Putamen (tissue), 1 donor: ENCODE measurements at regions not wholly inside any gene's neighbourhood (a gene's known extent, or its start where the extent isn't known, plus 50 kb on each side); places are given as distances from the start of the nearest gene placed in this dataset.
"Not testable (repeated sequence)": the region's sequence is repeated elsewhere in the genome, so short reads cannot be mapped to it uniquely, and the experiment has no call there.

ENCODE experiments used
- DNase-seq: peaks from one replicate; pipeline ENCODE4 v3.0.0-alpha.2; 2016; ENCODE audit warnings: low spot score

DNA sequence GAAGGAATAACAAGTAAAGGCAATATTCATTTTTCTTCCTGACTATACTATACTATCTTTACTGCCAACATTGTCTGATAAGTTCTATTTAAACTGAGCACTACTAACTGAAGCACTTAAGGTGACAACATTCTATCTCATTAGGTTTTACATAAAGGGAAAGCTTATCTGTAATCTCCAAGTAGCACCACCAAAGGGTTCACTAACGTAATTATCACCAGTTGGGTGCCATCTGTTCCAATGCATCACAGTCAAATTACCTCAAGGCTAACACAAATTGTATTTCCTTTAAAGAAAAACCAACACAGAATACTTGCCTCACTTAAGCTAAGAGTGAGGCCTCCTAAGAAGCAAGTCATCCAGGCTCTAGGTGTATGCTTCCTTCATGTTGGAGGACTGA, 453.8 kb downstream of the RAP2B start:
- DNase-seq: no peak

DNA sequence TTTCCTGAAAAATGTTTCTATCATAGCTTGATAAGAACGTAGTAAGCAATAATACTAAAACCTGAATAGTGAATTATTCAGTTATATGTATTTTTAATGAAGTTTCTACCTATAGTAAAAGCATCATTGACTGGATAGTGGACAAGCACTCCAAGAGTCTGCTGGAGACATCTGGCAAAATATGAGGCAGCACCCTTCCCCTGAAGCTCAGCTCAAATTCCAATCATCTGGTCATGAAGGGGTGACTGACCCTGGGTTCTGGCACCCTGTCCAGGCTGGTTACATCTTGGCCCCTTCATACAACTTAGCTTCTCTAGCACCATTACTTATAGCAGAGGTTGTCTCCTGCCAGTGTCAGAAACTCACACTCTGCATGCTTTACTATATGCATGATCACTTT, 455.4 kb downstream of the RAP2B start:
- no peak for DNase-seq

DNA sequence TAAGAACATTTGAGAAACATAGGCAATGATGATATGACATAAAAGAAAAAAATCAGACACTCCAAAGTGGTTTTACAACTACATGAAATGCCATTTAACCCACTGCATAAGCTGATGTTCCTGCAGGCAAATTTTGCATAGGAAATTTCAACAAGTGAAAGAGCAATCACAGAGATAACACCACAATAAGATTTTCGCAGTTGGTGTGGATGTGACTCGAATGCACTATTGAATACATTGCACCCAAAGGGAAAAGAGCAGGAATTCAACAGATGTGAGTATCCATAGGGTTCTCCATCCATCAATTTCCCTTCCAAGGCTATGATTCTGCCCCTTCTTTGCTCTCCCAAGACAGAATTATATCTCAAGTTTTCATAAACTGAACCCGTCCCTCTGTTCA, 456.1 kb downstream of the RAP2B start:
- no peak for DNase-seq

DNA sequence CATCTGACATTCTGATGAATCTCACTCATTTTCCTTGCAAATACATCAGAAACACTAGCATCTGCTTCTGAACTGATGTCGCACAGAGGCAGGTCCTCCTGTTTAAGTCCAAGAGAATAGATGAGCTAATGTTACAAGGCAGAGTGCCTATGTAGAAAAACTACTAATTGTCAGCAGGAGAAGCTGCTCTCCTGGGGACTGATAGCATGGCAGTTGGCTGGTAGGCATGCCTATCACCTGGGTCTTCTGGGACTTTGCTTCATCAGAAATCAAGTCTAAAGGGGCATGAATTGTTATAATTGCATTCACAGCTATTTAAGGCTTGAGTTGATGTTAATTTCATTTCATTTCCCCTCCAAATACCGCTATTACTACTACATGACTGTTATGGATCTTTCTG, 457.2 kb downstream of the RAP2B start:
- no peak for DNase-seq

DNA sequence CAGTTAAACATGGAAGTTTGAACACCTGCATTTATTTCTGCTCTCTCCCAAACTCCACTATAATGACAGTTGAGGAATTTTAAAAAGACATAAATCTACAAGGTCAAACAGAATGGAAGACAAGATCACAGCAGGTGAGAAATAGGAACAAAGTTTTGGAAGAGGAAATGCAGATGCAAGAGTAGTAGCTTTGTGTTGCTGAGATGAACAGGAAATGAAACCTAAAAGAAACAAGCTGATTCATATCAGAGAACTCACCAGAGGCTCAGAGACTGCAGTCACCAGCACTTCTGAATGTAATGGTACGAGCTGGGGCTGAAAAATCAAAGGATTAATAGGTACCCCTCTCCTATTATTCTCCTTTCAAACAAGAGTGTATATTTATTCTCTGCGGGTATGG, 459.9 kb downstream of the RAP2B start:
- DNase-seq: no peak

DNA sequence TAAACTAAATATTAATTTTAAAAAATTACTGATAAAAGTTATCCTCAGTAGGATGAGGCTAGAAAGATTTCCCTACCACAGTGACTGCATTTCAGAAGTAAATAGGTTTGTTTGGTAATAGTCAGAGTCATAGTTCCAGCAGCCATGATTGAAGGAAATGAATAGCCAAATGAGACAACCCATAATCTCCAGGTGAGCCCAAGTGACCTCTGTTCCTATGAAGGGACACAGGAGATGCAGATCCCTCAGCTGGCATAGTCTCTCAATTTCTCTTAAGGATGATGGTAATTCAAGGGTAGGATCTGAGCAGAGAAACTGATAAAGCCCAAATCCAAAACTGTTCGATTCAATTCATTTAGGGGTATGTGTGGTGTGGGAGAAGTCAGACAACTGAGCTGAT, 461.8 kb downstream of the RAP2B start:
- DNase-seq: no peak

DNA sequence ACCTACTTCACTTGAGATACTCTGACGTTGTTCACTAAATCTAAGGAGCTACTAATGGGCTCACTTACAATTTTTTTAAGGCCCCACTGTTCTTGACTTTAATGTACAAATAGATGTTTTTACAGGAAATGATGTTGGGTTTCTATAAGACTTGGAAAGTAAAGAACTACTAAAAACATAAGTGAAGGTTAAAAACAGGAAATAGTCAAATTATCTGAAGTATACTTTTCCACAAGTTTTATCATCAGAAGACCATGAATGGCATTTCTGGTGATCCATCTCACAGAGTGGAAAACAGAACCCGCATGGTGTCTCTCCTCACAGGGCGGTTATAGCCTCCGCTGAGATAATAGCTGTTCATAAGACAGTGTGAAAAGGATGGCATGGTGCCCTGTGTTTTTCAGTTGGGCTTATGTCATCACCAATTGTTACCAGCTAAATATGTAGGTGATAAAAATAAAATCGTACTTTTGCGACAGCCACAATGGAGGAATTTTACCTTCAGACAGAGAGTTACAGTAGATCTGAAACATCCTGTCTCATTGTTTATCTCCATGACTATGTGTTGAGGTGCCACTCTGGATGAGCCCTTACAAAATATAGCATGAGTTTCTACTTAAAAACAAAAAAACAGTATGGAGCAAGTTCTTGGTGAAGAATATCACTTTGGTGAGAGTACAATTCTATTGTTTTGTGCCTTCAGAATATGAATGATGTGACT, 462.4 kb downstream of the RAP2B start:
- DNase-seq: no peak

DNA sequence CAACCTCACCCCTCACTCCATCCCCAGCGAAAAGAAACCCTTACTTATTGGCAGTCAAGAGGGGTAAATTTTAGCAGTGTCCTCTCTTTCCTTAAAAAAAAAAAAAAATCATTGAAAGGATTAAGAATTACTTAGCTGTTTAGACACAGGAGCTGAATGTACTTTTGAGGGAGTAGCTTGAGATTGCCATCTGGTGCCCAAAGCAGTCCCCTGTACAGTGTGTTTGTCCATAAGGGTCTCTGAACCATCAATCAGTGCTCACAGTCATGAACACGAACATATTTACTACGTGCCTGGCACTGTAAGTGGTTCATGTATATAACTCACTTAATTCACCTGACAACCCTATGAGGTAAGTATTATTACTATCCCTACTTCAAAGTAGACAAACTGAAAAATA, 463.5 kb downstream of the RAP2B start:
- no peak for DNase-seq

DNA sequence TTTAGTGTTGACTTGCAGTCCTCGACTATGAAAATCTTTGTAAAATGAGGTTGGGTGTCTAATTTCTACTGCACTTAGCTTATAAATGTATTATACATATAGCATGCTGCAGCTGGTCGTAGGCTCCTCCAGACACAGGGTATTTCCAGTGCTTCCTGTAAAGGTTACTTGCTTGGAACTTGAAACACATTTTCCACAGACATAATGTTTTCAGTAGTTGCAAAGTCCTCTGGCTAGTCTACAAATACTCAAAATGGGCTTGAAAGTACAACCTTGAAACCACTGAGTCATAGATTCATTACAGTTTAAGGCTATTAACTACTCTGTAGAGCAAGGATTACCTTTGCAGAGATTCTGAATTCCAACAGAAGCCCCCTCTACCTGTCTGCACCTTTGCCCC, 464.1 kb downstream of the RAP2B start:
- DNase-seq: no peak

DNA sequence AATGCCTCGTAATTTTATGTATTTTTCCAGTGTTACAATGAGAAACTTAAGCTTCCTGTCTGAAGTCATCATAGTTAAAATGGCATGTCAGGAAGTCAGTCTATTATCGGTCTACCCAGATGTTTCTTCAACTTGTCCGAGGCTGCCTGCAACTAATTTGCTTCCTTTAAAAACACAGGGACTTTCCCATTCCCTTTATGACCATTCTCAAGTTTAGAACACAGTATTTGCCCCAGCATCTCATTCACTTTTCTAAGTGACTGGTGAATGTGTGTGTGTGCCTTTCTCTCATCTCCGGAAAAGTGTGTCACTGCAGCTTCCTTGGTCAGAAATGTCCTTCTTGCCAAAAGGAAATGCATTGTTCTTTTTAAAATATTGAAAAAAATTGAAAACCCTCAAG, 466.6 kb downstream of the RAP2B start:
- no peak for DNase-seq

DNA sequence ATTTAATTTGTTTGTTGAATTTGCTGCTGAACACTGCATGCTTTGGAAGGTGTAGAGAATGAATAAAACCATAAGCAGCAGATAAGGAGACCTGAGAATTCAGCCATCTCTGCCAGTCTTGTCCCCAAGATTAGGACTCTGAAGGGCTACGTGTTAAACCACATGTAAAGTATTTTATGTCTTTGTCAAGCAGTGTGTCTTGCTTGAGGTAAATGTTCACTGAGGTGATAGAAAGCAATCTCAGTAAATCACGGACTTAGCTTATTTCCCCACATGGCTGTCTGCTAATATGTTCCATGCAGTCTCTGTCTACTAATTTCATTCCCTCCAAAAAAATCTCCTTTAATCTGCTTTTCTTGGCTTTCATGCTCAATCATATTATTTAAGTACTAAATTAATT, 467.1 kb downstream of the RAP2B start:
- DNase-seq: no peak

DNA sequence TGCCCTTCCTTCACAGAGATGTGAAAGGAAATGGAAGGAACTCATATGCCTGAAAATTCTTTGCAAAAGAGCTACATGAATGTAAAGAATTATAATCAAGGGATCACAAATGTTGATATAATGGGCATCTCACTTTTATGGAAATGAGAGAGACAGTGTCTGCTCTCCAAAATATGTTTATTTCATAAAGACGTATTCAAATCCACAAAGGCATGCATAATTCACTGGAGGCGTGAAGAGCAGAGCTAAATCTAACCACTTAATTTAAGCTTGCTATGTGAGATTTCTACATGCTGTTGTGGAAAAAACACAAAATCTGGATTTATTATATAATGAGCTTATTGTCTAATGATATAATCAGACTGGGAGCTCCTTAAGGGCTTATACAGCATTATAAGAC, 469.1 kb downstream of the RAP2B start:
- no peak for DNase-seq

DNA sequence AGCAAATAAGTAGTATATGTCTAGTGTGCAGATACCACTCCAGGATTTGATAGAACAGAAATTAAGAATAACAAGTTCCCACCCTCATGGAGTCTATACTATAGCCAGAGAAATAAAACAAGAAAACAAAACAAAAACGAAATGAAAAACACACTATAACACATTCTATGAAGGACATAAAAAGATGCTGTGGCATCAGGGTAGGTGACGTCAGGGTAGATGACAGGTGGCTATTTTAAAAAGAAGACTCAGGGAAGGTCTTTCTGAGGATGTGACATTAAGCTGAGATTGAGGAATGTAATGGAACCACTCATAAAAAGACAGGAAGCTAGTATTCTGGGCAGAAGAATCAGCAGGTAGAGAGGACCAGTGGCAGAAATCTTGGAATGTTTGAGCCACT, 469.6 kb downstream of the RAP2B start:
- no peak for DNase-seq

DNA sequence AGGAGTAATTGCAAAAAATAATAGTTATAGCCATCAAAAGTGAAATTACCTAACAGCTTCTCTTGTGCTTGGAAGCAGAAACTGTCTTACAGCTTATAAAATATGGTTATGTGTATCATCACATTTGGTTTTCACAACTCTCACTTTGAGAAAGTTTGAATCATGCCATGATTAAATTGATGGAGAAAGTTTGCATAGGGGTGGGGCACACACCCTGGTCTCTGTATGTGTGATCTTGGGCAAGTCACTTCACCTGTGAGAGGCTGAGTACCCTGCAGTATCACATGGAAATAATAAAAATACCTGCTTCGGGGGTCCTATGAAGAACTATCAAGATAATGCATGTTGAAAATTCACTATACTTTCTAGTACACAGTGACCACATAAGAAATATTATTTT, 471.4 kb downstream of the RAP2B start:
- no peak for DNase-seq

DNA sequence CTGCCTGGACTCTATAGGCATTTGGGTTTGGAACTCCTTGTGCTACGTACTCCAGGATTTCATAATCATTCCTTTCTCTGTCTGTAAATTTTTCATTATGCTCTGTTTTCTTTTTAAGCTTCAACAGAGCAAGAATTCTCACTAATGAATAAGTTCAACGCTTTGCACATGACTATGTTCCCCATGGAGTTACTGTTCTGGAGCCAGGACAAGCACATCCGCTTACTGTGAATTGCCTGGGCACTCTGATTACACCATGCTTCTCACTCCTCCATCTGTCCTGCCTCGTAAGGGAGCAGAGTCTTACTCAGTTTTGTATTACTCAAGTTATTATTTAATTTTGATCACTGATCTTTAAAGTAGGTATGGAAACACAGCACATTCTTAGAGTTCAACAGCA, 472.7 kb downstream of the RAP2B start:
- DNase-seq: no peak

DNA sequence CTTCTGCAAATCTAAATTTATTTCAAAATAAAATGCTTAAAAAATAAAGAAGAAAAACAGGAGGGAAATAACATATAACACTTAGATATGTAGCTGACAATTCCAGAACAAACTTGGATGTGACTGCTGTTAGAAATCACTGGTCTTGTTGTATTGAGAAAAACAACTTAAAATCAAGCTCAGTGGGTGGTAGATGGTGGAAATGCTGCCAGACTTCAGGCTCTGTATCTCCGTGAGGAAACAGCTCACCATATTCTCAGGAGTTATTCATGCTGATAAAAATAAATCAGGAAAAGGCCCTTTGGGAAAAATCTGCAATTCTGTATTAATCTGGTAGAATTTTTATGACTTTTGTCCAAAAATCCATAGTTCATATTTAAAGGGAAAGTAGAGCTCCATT, 477.6 kb downstream of the RAP2B start:
- no peak for DNase-seq

DNA sequence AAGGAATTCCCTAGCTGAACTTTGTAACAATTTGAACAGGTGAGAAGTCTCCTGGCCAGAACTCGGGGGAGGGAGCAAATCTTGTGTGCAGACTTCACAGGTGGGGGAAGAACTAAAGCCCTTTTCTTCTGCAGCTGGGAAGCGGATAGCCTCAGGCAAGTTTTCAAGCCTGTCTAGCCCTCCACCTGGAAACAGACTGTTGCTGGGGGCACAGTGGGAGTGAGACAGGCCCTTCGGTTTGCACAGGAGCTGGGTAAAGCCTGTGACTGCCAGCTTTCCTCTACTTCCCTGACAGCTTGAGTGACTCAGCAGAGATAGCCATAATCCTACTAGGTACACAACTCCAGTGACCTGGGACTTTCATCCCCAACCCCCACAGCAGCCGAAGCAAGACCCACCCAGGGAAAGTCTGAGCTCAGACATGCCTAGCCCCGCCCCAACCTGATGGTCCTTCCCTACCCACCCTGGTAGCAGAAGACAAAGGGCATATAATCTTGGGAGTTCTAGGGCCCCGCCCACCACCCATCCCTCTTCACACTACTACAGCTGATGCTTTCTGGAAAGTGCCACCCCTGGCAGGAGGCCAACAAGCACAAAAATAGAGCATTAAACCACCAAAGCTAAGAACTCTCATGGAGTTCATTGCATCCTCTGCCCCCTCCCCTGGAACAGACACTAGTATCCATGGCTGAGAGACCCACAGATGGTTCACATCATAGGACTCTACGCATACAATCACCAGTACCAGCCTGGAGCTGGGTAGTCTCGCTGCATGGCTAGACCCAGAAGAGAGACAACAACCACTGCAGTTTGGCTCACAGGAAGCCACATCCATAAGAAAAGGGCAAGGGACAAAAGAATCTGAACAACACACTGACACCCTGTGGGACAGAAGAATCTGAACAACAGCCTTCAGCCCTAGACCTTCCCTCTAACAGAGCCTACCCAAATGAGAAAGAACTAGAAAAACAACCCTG, 479.0 kb downstream of the RAP2B start:
- DNase-seq: no peak

DNA sequence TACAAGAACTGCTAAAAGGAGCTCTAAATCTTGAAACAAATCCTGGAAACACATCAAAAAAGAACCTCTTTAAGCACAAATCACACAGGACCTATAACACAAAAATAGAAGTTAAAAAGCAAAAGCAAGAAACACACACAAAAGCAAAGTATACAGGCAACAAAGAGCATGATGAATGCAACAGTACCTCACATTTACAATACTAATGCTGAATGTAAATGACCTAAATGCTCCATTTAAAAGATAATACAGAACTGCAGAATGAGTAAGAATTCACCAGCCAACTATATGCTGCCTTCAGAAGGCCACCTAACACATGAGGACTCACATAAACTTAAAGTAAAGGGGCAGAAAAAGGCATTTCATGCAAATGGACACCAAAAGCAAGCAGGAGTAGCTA, 478.6 kb upstream of the ARHGEF26 start:
- not testable (repeated sequence) for DNase-seq

DNA sequence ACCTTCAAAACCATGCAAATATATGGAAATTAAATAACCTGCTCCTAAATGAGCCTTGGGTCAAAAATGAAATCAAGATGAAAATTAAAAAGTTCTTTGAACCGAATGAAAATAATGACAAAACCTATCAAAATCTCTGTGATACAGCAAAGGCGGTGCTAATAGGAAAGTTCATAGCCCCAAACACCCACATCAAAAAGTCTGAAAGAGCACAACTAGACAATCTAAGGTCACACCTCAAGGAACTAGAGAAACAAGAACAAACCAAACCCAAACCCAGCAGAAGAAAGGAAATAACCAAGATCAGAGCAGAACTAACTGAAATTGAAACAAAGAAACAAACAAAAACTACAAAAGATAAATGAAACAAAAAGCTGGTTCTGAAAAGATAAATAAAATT, 477.7 kb upstream of the ARHGEF26 start:
- not testable (repeated sequence) for DNase-seq

DNA sequence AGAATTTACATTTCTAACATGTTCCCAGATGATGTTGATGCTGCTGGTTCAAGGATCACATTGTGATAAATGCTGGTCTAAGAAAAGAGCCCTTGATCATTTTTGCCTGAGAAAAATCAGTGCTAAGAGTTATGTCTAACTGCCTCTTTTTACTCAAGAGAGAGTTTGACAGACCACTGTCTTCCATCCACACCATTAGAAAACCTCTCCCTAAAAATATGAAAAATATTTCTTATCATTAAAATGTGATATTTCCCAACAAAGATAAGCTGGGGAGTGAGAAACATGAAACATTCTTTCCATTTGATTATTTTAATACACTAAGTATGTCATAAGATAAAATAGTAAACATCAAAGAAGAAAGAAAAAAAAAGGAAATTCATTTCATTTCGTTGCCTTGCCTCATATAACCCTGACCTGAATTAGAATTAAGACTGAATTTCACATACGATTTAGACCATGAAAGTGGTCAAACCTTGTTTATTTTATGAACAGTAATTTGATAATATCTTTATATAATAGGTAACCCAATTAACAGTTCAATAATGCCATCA, 471.8 kb upstream of the ARHGEF26 start:
- DNase-seq: no peak

DNA sequence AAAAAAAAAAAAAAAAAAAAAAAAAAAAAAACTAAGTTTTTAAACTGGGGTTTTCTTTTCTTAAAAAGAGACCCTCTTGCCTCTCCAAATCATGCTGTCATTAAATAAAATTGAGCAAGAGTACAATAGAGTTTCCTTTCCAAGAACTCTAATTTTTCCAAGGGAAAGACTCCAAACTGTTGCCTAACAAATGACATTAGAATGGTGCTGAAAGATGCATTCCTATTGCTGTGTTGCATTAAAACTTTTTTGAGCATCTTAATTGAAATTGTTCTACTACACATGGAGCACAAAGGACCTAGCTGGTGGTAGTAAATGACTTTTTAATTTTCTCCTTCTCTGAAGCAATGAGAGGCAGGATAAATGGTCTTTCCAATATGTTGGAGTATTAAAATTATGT, 469.1 kb upstream of the ARHGEF26 start:
- DNase-seq: no peak

DNA sequence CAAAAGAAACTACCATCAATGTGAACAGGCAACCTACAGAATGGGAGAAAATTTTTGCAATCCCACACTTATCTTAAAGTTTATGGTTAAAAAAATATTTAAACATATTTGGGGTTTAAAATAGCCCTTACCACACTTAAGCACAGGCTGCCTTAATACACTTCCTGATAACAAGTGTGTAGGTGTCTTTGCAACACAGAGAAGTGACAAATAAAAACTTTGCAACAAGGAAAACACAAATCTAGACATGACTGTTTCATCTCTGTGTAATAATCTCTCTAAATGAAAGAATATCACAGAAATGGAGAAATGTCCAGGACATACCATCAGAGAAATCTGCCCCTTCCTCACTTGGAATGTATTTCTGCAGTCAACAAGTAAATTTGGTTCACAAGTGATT, 464.1 kb upstream of the ARHGEF26 start:
- DNase-seq: no peak

DNA sequence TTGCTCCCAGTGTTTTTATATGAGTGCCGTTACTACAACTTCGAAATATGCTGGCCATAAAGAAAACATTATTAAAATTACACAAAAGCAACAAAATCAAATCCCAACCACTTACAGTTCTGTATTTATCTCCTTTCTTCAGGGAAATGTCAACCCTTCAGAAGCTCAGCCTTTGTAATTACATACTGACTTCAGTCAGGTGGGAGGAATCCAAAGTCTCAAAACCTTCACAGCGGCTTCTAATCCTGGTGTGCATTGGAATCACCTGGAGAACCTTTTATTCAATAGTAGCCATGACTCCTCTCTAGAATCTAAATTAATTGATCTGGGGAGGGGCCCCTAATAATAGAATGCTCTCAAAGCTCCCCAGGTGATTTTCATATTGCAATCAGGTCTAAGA, 463.7 kb upstream of the ARHGEF26 start:
- DNase-seq: no peak
